ENCODE measurements at regions not wholly inside any gene's neighbourhood (a gene's known extent, or its start where the extent isn't known, plus 50 kb on each side); places are given as distances from the start of the nearest gene placed in this dataset.

GRCh38 chr13:105984236-105984635, 551.2 kb downstream of the EFNB2 start:
- no peak for DNase-seq
- intact Hi-C loops (cut with DNase I) = no loop called here

GRCh38 chr13:105982219-105982930, 553.1 kb downstream of the EFNB2 start:
- intact Hi-C loops (cut with DNase I) = no loop called here
- DNase-seq (no peak), ATAC-seq (no peak)

More at GRCh38 chr13:105984236-105984635, 551.2 kb downstream of the EFNB2 start:
- ATAC-seq = peak in 1 of 2 donors; percentile 38

DNA sequence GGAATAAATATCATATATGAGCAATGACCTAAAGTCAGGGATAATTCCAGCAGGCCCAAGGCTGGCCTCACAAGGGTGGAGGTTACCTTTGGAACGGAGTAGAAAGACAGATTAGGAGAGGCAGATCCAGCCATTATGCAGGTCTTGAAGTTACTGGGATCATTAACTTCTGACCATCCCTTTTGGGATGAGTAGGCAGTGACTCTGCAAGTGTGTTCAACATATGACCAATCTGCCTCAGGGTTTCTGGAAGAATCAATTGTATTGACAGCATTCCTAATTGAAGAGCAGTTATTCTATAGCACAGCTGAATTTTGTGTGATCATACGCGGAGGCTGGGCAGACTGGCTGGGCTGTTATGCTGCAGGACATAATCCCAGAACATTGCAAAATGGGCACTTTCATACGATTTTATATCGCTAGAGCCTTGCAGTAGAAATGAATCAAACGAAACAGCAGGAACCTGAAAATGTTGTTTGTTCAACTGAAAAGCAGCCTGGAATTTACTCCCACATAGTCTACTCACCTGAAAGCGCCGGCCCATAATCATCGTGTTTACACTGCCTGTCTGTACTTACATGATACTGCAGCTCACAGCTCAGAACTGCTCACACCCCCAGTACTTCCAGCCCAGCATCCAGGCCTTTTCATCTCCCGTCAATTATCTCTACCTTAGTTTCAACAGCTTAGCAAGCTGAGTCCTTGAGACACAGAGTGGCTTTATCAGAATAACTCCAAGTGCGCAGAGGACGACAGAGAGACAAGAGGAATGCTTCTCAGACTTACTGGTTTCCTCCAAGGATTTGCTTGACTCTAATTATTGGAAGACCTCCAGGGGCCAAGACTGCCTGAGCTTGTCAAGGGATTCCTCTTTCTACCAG, 556.1 kb downstream of the EFNB2 start:
- DNase-seq = no peak

DNA sequence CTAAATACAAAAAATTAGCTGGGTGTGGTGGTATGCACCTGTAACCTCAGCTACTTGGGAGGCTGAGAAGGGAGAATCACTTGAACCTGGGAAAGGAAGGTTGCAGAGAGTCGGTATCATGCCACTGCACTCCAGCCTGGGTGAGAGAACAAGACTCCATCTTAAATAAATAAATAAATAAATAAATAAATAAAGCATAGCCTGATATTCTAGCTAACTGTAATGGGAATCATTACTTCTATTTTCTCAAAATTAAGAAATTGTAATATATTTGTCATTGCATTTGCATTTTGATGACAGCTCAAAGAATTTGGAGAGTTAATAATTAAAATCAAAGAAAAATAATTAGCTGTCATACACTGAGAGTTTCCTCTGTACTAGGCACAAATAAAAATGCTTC, 561.1 kb downstream of the EFNB2 start:
- no peak for DNase-seq
- intact Hi-C loops (cut with DNase I) = no loop called here
- no peak for ATAC-seq

More for the DNA sequence above, 556.1 kb downstream of the EFNB2 start:
- intact Hi-C loops (cut with DNase I) = no loop called here
- ATAC-seq = peak in 1 of 2 donors; percentile 84

DNA sequence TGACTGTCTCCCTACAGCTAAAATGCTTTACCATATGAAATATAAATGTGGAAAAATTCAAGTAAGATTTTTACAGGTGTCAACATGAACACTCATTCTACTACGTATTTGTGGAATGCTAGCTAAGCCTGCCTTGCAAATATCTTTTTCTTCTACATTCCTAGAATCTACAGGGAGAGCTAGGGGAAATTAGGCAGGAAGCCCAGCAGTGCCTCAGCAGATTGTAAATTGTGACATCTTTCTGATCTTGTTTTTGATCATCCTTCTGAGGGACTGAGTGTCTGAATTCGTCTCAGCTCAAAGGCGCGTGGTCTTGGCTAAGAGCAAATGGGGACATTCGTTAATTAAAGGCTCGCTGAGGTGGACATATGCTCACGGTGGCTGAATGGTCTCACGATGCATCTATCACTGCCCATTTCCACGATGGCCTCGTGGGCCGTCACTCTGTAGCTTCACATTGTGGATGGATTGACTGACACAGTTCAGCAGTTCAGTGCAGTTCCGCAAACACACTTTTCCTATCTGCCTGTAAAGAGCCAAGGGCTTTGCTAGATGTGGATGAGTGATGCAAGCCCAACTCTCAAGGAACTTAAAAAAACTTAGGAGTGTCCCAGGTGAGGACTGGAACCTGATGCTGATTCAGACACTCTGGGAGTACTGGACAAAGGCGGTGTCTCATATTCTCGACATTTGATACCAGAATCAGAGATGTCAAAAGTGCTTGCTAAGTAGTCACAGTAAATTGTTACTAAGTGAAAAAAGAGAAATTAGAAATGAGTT, 562.5 kb downstream of the EFNB2 start:
- ATAC-seq (no peak), DNase-seq (no peak)
- intact Hi-C loops (cut with DNase I) = no loop called here

- DNase-seq = no peak
- no peak for ATAC-seq
- intact Hi-C loops (cut with DNase I) = no loop called here
Observed at GRCh38 chr13:105972306-105972721, 563.1 kb downstream of the EFNB2 start.

- no peak for ATAC-seq
- intact Hi-C loops (cut with DNase I) = no loop called here
- no peak for DNase-seq
Observed at GRCh38 chr13:105971738-105972137, 563.7 kb downstream of the EFNB2 start.

DNA sequence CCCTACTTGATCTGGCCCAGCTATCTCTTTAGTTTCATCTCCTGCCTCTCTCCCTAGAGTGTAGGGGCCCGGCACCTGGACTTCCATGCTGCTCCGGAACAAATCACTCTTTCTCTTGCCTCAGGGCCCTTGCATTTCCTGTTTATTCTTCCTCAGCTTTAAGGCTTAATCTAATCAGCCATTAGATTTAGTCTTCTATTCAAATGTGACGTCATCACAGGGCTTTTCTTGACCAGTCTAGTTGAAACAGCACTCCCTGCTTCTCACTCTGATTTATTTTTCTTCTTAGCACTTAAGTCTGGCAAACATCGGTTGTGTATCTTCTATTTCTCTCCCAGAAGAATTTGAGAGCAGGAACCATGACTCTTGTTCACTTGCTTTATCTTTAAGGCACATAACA, 564.1 kb downstream of the EFNB2 start:
- no peak for DNase-seq
- intact Hi-C loops (cut with DNase I) = no loop called here
- ATAC-seq = no peak

- intact Hi-C loops (cut with DNase I) = no loop called here
- ATAC-seq = no peak
- DNase-seq = no peak
Observed at GRCh38 chr13:105969761-105970160, 565.7 kb downstream of the EFNB2 start.

GRCh38 chr13:105965910-105966309, 569.6 kb downstream of the EFNB2 start:
- no peak for DNase-seq
- no peak for ATAC-seq
- intact Hi-C loops (cut with DNase I) = no loop called here

DNA sequence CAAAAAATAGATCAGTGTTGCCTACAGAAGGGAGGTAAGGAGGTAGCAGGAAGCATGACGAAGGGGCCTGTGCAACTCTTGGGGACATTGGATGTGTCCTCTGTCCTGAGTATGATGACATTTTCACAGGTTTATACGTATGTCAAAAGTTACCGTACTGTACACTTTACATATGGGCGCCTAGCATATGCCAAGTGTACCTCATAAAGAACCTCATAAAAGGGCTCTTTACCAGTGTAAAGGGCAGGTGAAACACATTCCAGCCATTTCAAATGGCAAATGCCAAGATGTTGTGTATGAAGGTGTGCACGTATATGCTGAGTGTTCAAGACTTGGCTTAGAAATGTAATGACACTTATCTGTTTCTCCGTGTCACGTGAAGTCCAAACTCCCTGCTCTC, 573.4 kb downstream of the EFNB2 start:
- intact Hi-C loops (cut with DNase I) = no loop called here
- ATAC-seq (no peak), DNase-seq (no peak)

- intact Hi-C loops (cut with DNase I) = no loop called here
- DNase-seq (no peak), ATAC-seq (no peak)
Observed at GRCh38 chr13:105961438-105961837, 574.0 kb downstream of the EFNB2 start.

DNA sequence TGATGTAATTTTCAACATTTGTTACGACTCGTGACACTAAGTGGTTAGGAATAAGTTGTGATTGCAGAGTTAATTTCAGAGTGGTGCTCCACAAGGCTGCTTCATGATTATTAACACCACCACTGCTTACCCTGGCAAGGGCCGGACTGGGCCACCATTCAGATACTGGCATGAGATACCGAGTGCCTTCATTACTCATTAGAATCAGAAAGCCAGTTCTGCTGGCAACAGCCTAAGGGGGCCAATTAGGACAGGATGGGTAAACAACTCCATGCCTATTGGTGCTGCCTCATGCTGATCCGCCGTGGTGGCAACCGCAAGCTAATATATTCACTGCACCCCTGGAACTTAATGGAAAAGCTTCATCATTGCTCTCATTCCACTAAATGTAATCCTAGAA, 575.1 kb downstream of the EFNB2 start:
- no peak for ATAC-seq
- DNase-seq = no peak
- intact Hi-C loops (cut with DNase I) = no loop called here

GRCh38 chr13:105959876-105960275, 575.6 kb downstream of the EFNB2 start:
- DNase-seq (no peak), ATAC-seq (no peak)
- intact Hi-C loops (cut with DNase I) = no loop called here

DNA sequence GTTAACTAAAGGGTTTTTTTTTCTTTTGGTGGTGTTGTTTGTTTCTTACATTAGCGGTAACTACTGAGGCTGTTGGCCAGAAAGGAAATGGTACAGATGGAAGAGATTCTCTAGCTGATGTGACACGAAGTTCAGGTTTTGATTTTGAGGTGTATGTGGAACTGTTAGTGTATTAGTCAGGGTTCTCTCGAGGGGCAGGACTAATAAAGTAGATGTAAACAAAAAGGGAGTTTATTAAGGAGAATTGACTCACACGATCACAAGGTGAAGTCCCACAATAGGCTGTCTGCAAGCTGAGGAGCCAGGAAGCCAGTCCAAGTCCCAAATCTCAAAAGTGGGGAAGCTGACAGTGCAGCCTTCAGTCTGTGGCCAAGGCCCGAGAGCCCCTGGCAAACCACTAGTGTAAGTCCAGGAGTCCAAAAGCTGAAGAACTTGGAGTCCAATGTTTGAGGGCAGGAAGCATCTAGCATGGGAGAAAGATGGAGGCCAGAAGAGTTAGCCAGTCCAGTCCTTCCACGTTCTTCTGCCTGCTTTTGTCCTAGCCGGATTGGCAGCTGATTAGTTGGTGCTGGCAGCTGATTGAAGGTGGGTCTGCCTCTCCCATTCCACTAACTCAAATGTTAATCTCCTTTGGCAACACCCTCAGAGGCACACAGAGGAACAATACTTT, 577.6 kb downstream of the EFNB2 start:
- no peak for ATAC-seq
- DNase-seq = no peak

GRCh38 chr13:105956921-105957320, 578.5 kb downstream of the EFNB2 start:
- DNase-seq (peak; percentile 33), ATAC-seq (no peak)
- intact Hi-C loops (cut with DNase I) = no loop called here

More for the DNA sequence above, 577.6 kb downstream of the EFNB2 start:
- intact Hi-C loops (cut with DNase I) = no loop called here

GRCh38 chr13:105952973-105953290, 582.5 kb downstream of the EFNB2 start:
- ATAC-seq (no peak), DNase-seq (no peak)
- intact Hi-C loops (cut with DNase I) = no loop called here

DNA sequence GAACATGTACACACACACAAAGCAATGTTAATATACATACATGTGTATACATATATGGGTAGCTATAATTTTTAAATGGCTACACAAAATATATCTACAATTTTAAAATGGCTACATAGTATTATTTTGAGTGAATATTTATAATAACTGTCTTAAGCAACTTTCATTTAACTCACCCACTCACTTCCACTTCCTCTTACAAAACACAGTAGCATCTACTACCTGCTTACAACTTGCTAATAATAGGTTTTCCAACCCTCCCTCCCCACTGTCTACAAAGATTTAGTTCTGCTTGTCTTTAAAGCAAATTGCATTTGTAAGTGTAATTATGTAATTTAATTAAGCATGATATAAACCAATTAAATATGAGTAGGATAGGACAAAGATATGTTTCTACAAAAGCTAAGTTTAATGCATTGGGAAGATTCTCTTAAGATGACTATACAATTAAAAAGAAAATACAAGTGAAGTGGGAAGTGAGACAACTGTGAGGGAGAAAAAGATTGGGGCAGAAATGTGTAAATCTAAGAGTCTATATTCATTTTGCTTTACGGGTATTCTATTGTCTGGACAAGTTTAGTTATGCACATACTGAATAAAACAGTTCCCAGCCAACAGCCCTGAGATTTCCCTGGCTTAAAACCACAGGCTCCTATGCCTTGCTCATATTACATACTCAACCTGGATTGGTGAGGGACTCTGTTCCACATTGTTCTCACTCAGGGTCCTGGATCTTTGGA, 583.1 kb downstream of the EFNB2 start:
- intact Hi-C loops (cut with DNase I) = no loop called here
- ATAC-seq (no peak), DNase-seq (no peak)

DNA sequence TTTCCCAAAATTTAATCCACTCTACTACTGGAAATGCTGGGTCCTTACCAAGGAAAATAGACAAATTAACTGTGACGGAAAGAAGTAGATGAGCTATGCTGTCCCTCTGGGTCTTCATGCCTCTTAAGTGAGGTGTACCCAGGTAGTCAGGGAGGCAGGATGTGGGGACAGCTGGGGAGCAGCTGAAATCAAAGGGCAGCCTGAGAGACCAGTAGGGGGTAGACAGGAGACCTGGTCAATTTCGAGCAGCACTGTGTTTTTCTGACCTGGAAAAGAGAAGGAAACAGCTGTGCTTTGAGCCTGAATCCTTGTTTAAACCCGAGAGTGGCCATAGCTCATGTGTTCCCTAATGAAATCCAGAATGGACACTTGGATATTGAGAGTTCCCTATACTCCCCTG, 587.3 kb downstream of the EFNB2 start:
- intact Hi-C loops (cut with DNase I) = no loop called here
- DNase-seq (no peak), ATAC-seq (no peak)

Measured in left cardiac atrium (tissue), 4 donors.